ENCODE measurements at regions not wholly inside any gene's neighbourhood (a gene's known extent, or its start where the extent isn't known, plus 50 kb on each side); places are given as distances from the start of the nearest gene placed in this dataset.

DNA sequence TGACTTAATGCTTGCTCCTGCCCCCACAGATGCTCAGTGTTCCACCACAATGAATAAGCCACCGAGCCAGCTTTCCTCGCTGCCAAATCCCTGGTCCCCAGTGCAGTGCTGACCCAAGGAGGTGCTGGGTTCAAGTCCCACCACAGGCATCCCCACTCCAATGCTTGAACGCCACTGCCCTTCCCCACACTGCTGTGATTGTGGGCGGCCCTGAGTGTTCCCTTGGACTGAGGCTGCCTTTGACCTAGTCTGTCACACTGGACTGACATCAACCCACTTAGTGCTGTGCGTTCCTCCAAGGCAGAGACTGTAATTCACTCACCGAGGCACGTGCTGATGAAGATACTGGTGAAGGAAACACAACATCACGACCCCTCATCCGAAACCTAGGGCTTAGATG, 83.4 kb upstream of the TMCC3 start:
- Histone ChIP-seq H3K4me2 (ENCODE audit: insufficient read depth, low read length) (no peak overlapping the region), H3K27ac (ENCODE audit: insufficient read depth, low read depth, low read length) (no peak overlapping the region), H3K9me3 (replicated peaks; ENCODE audit: control insufficient read depth, insufficient read depth, low read length) (no peaks in the 10 kb centered on the region), H2AFZ (ENCODE audit: low read depth, low read length) (no peak overlapping the region), H3K79me2 (ENCODE audit: control insufficient read depth, insufficient read depth, low read length) (no peaks in the 10 kb centered on the region), H3K9ac (replicated peaks; ENCODE audit: extremely low read depth, insufficient read depth, low read length) (no peak overlapping the region), H3K9me1 (replicated peaks; ENCODE audit: control insufficient read depth, extremely low read depth, insufficient read depth, low read length) (no peaks in the 10 kb centered on the region), H4K20me1 (replicated peaks; ENCODE audit: control insufficient read depth, extremely low read depth, insufficient read depth, low read length) (no peaks in the 10 kb centered on the region), H3K36me3 (ENCODE audit: control insufficient read depth in 2 of 2, extremely low read depth in 1 of 2, insufficient read depth in 2 of 2, low read length in 2 of 2) (no peaks in the 10 kb centered on the region), H3K4me3 (replicated peaks in 1 of 3; ENCODE audit: insufficient read depth in 1 of 3, low read depth in 1 of 3, low read length in 3 of 3) (no peak overlapping the region), H3K4me1 (ENCODE audit: control insufficient read depth, extremely low read depth, insufficient read depth, low read length) (no peaks in the 10 kb centered on the region), H3K27me3 (ENCODE audit: control insufficient read depth in 2 of 2, insufficient read depth in 2 of 2, low read length in 2 of 2) (no peaks in the 10 kb centered on the region)
- DNase-seq (ENCODE audit: low read depth, low spot score) (no peak), FAIRE-seq (no peak)
- BruUV-seq (replicated peaks), result no TSS peak
- no peak for TF ChIP-seq POLR2A (IDR thresholded peaks at IDR 0.05; ENCODE audit: low read depth, low read length)
- no peak for TF ChIP-seq POLR2AphosphoS5 (IDR thresholded peaks at IDR 0.05; ENCODE audit: insufficient read depth, low read depth, low read length)
- TF ChIP-seq JUN (IDR thresholded peaks at IDR 0.05; ENCODE audit: borderline replicate concordance, insufficient read depth, insufficient read length, low read depth), result no peak
- TF ChIP-seq EZH2 (IDR thresholded peaks at IDR 0.05; ENCODE audit: borderline replicate concordance, low read depth, low read length, severe bottlenecking), result no peak
- no peak for TF ChIP-seq FOS (IDR thresholded peaks at IDR 0.05; ENCODE audit: borderline replicate concordance, insufficient read depth, low read length)
- TF ChIP-seq MYC (IDR thresholded peaks at IDR 0.05; ENCODE audit: low read depth, low read length), result no peak
- TF ChIP-seq, protein P1, sequence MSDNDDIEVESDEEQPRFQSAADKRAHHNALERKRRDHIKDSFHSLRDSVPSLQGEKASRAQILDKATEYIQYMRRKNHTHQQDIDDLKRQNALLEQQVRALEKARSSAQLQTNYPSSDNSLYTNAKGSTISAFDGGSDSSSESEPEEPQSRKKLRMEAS (IDR thresholded peaks at IDR 0.05; ENCODE audit: insufficient read depth, insufficient read length), result no peak
- intact Hi-C loops (cut with micrococcal nuclease), result no loop called here
- POLR2A ChIA-PET, result no interaction called here
- CTCF ChIA-PET, result interaction anchor here (1.1 to 1.9 kb wide), 2 partner anchors 28 to 344 kb away, joined by 3 to 5 read pairs; no protein-coding TSS in a partner anchor
- dilution Hi-C loops (cut with MboI; ENCODE audit: extremely low pct_ligation_motif_present, low sequenced_read_pairs), result no loop called here

DNA sequence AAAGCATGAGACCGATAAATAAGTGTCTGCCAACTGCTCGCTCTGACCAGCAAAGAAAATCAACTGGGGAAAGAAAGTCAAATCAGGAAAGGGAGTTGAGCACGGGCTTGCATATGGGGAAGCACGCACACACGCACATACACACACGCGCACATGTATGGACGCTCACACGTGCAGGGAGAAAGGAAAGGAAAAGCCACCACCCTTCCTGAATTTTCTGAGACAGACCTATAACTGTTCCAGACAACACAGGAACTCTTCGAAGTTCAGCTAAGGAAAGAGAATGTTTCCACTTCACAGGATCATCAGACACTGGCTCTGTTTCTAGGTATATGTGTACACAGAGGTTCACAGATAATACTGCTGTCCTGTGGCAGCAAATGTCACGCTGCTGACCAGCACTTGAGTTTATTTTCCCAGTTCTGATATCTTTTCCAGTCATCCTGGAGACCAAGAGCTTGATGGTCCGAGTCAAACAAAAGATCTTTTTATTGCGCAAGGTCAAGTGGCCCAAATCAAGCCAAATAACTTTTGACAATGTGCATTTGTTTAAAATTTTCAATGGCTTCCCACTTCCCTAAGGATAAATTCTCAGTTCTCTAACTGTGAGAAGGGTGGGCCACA, 82.1 kb upstream of the TMCC3 start:
- Histone ChIP-seq H4K20me1 (replicated peaks; ENCODE audit: control insufficient read depth, extremely low read depth, insufficient read depth, low read length) (no peaks in the 10 kb centered on the region), H3K36me3 (ENCODE audit: control insufficient read depth in 2 of 2, extremely low read depth in 1 of 2, insufficient read depth in 2 of 2, low read length in 2 of 2) (no peaks in the 10 kb centered on the region), H3K27ac (ENCODE audit: insufficient read depth, low read depth, low read length) (no peak overlapping the region), H3K27me3 (ENCODE audit: control insufficient read depth in 2 of 2, insufficient read depth in 2 of 2, low read length in 2 of 2) (no peaks in the 10 kb centered on the region), H3K4me3 (replicated peaks in 1 of 3; ENCODE audit: insufficient read depth in 1 of 3, low read depth in 1 of 3, low read length in 3 of 3) (no peak overlapping the region), H3K4me1 (ENCODE audit: control insufficient read depth, extremely low read depth, insufficient read depth, low read length) (no peaks in the 10 kb centered on the region), H3K79me2 (ENCODE audit: control insufficient read depth, insufficient read depth, low read length) (no peaks in the 10 kb centered on the region), H3K9me3 (replicated peaks; ENCODE audit: control insufficient read depth, insufficient read depth, low read length) (no peaks in the 10 kb centered on the region), H3K9ac (replicated peaks; ENCODE audit: extremely low read depth, insufficient read depth, low read length) (no peak overlapping the region), H3K4me2 (ENCODE audit: insufficient read depth, low read length) (no peak overlapping the region), H2AFZ (ENCODE audit: low read depth, low read length) (peak overlapping the region; percentile 27), H3K9me1 (replicated peaks; ENCODE audit: control insufficient read depth, extremely low read depth, insufficient read depth, low read length) (no peaks in the 10 kb centered on the region)
- ChIA-PET POLR2A (no interaction called here), CTCF (interaction anchor here (1.0 to 1.9 kb wide), 6 partner anchors 13 to 345 kb away, joined by 3 to 5 read pairs (median 3); no protein-coding TSS in a partner anchor)
- intact Hi-C loops (cut with micrococcal nuclease), result no loop called here
- peak; percentile 24 for FAIRE-seq
- TF ChIP-seq, protein P2, sequence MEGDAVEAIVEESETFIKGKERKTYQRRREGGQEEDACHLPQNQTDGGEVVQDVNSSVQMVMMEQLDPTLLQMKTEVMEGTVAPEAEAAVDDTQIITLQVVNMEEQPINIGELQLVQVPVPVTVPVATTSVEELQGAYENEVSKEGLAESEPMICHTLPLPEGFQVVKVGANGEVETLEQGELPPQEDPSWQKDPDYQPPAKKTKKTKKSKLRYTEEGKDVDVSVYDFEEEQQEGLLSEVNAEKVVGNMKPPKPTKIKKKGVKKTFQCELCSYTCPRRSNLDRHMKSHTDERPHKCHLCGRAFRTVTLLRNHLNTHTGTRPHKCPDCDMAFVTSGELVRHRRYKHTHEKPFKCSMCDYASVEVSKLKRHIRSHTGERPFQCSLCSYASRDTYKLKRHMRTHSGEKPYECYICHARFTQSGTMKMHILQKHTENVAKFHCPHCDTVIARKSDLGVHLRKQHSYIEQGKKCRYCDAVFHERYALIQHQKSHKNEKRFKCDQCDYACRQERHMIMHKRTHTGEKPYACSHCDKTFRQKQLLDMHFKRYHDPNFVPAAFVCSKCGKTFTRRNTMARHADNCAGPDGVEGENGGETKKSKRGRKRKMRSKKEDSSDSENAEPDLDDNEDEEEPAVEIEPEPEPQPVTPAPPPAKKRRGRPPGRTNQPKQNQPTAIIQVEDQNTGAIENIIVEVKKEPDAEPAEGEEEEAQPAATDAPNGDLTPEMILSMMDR (IDR thresholded peaks at IDR 0.05; ENCODE audit: extremely low read depth in 1 of 2, insufficient read depth in 1 of 2, low read depth in 1 of 2, low read length in 2 of 2), result no peak
- no peak for TF ChIP-seq FOS (IDR thresholded peaks at IDR 0.05; ENCODE audit: borderline replicate concordance, insufficient read depth, low read length)
- TF ChIP-seq, protein P1 (IDR thresholded peaks at IDR 0.05; ENCODE audit: insufficient read depth, insufficient read length), result no peak
- TF ChIP-seq POLR2AphosphoS5 (IDR thresholded peaks at IDR 0.05; ENCODE audit: insufficient read depth, low read depth, low read length), result no peak
- no peak for TF ChIP-seq MYC (IDR thresholded peaks at IDR 0.05; ENCODE audit: low read depth, low read length)
- TF ChIP-seq GATA2 (IDR thresholded peaks at IDR 0.05; ENCODE audit: insufficient read depth, insufficient read length, low read depth, low read length), result no peak
- TF ChIP-seq JUN (IDR thresholded peaks at IDR 0.05; ENCODE audit: borderline replicate concordance, insufficient read depth, insufficient read length, low read depth), result no peak
- TF ChIP-seq POLR2A (IDR thresholded peaks at IDR 0.05; ENCODE audit: low read depth, low read length), result no peak
- dilution Hi-C loops (cut with MboI; ENCODE audit: extremely low pct_ligation_motif_present, low sequenced_read_pairs), result no loop called here
- DNase-seq (ENCODE audit: low read depth, low spot score), result peak; percentile 44
- BruUV-seq (replicated peaks), result no TSS peak
